NCI-H345 treated with DMSO at 0.1 percent for 48 hours (cell line): ENCODE measurements at regions not wholly inside any gene's neighbourhood (a gene's known extent, or its start where the extent isn't known, plus 50 kb on each side); places are given as distances from the start of the nearest gene placed in this dataset.

ENCODE experiments used
- DNase-seq: peaks from one replicate; lab custom pipeline; 2025; ENCODE audit not compliant: unreplicated experiment; lab: John Stamatoyannopoulos, UW

GRCh38 chr13:106702505-106702904, 134.6 kb upstream of the ARGLU1 start:
- DNase-seq, result no peak

- DNase-seq, result no peak
Measured at GRCh38 chr13:106701771-106702341, 133.9 kb upstream of the ARGLU1 start.

- DNase-seq, result no peak
Measured at GRCh38 chr13:106700439-106700838, 132.5 kb upstream of the ARGLU1 start.

- DNase-seq, result no peak
Measured at GRCh38 chr13:106700007-106700406, 132.1 kb upstream of the ARGLU1 start.

GRCh38 chr13:106699311-106699710, 131.4 kb upstream of the ARGLU1 start:
- no peak for DNase-seq

GRCh38 chr13:106696719-106697118, 128.8 kb upstream of the ARGLU1 start:
- no peak for DNase-seq

GRCh38 chr13:106696140-106696539, 128.2 kb upstream of the ARGLU1 start:
- no peak for DNase-seq

GRCh38 chr13:106695139-106695538, 127.2 kb upstream of the ARGLU1 start:
- no peak for DNase-seq

GRCh38 chr13:106691861-106692260, 123.9 kb upstream of the ARGLU1 start:
- no peak for DNase-seq

GRCh38 chr13:106691341-106691740, 123.4 kb upstream of the ARGLU1 start:
- DNase-seq, result peak; percentile 5

GRCh38 chr13:106690779-106691178, 122.8 kb upstream of the ARGLU1 start:
- no peak for DNase-seq

GRCh38 chr13:106689906-106690305, 122.0 kb upstream of the ARGLU1 start:
- no peak for DNase-seq

GRCh38 chr13:106688940-106689339, 121.0 kb upstream of the ARGLU1 start:
- no peak for DNase-seq

GRCh38 chr13:106686163-106686562, 118.2 kb upstream of the ARGLU1 start:
- DNase-seq, result no peak

- DNase-seq, result no peak
Measured at GRCh38 chr13:106685143-106685542, 117.2 kb upstream of the ARGLU1 start.

- DNase-seq, result no peak
Measured at GRCh38 chr13:106683918-106684317, 116.0 kb upstream of the ARGLU1 start.

- DNase-seq, result no peak
Measured at GRCh38 chr13:106683179-106683578, 115.2 kb upstream of the ARGLU1 start.

GRCh38 chr13:106681997-106682396, 114.1 kb upstream of the ARGLU1 start:
- no peak for DNase-seq

- DNase-seq, result no peak
Measured at GRCh38 chr13:106681536-106681935, 113.6 kb upstream of the ARGLU1 start.

- peak; percentile 49 for DNase-seq
Measured at GRCh38 chr13:106680796-106681472, 113.0 kb upstream of the ARGLU1 start.

- no peak for DNase-seq
Measured at GRCh38 chr13:106678646-106679418, 110.9 kb upstream of the ARGLU1 start.

- DNase-seq, result no peak
Measured at GRCh38 chr13:106675311-106675710, 107.4 kb upstream of the ARGLU1 start.
